ENCODE measurements at regions not wholly inside any gene's neighbourhood (a gene's known extent, or its start where the extent isn't known, plus 50 kb on each side); places are given as distances from the start of the nearest gene placed in this dataset.

GRCh38 chr2:53448591-53448990 lies 319.0 kb upstream of the CHAC2 start:
- Histone ChIP-seq H3K4me1 (no peaks in the 10 kb centered on the region), H3K36me3 (no peaks in the 10 kb centered on the region), H3K27me3 (no peaks in the 10 kb centered on the region), H3K4me3 (no peak overlapping the region), H3K9me3 (no peaks in the 10 kb centered on the region), H3K27ac (no peak overlapping the region)
- TF ChIP-seq, protein P1, sequence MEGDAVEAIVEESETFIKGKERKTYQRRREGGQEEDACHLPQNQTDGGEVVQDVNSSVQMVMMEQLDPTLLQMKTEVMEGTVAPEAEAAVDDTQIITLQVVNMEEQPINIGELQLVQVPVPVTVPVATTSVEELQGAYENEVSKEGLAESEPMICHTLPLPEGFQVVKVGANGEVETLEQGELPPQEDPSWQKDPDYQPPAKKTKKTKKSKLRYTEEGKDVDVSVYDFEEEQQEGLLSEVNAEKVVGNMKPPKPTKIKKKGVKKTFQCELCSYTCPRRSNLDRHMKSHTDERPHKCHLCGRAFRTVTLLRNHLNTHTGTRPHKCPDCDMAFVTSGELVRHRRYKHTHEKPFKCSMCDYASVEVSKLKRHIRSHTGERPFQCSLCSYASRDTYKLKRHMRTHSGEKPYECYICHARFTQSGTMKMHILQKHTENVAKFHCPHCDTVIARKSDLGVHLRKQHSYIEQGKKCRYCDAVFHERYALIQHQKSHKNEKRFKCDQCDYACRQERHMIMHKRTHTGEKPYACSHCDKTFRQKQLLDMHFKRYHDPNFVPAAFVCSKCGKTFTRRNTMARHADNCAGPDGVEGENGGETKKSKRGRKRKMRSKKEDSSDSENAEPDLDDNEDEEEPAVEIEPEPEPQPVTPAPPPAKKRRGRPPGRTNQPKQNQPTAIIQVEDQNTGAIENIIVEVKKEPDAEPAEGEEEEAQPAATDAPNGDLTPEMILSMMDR (IDR thresholded peaks at IDR 0.05): no peak
- intact Hi-C loops (cut with DNase I): no loop called here
- ATAC-seq (no peak), DNase-seq (no peak)

DNA sequence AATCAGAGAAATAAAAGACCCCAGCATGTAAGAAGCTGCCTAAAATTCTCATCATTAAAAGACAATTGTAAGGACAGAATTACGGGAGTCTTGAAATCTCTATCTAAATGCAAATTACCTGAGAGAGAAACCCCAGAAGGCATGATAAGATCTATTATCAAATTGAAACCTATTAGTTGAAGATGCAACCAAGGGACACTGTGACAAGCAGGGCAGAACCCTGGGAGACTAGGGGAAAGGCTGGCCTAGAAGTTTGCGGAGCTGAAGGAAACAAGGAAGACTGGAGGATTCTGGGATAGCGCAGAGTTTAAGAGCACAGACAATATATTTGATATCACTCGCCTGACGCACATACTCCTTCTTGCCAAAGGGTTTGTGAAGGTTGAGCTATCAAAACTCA lies 319.5 kb upstream of the CHAC2 start:
- intact Hi-C loops (cut with DNase I): no loop called here
- no peak for ATAC-seq

DNA sequence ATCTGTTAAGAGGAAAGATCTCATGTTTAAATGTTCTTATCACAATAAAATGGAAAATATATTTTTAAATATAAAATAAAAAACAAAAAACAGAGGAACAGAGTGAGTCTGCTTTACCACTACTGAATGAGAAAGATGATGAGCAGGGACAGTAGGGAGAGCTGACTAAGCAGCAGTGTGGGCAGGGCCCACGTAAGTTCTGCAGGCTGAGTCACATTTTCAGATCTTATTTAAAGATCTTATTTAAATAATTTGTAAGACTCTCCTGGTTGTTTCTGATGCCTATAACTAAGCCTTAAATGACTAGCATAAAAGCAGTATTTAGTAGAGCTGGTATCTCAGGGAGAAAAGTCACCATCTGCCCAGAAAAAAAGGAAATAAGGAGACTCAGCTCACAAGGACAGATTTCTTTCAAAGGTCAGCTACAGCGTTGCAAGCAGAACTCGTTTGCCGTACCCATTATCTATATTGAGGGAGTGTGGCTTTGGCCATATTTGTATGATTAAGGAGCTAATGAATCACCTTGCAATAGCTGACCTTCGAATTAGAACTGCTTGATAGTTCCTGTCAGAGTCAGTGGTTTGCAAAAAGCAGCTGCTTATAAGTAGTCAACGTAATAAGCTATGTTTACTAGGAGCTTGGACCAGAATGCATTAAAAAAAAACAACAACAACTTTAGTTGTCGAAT lies 322.1 kb upstream of the CHAC2 start:
- Histone ChIP-seq H3K4me3 (no peak overlapping the region), H3K36me3 (no peaks in the 10 kb centered on the region), H3K27me3 (no peaks in the 10 kb centered on the region), H3K4me1 (no peaks in the 10 kb centered on the region), H3K27ac (no peak overlapping the region), H3K9me3 (no peaks in the 10 kb centered on the region)
- TF ChIP-seq, protein P1 (IDR thresholded peaks at IDR 0.05): no peak
- no peak for ATAC-seq
- intact Hi-C loops (cut with DNase I): no loop called here
- no peak for DNase-seq

More for the DNA sequence above, 319.5 kb upstream of the CHAC2 start:
- no peak overlapping the region for H3K4me3 ChIP-seq
- H3K27ac ChIP-seq: no peak overlapping the region
- no peaks in the 10 kb centered on the region for H3K4me1 ChIP-seq
- no peaks in the 10 kb centered on the region for H3K9me3 ChIP-seq
- DNase-seq: no peak
- TF ChIP-seq, protein P1 (IDR thresholded peaks at IDR 0.05): no peak
- H3K27me3 ChIP-seq: no peaks in the 10 kb centered on the region
- H3K36me3 ChIP-seq: no peaks in the 10 kb centered on the region

- peak in 1 of 4 donors; percentile 54 for DNase-seq
- H3K4me3 ChIP-seq: no peak overlapping the region
- no peaks in the 10 kb centered on the region for H3K4me1 ChIP-seq
- no peaks in the 10 kb centered on the region for H3K36me3 ChIP-seq
- intact Hi-C loops (cut with DNase I): no loop called here
- no peak for ATAC-seq
- no peaks in the 10 kb centered on the region for H3K9me3 ChIP-seq
- no peaks in the 10 kb centered on the region for H3K27me3 ChIP-seq
- H3K27ac ChIP-seq: no peak overlapping the region
- TF ChIP-seq, protein P1 (IDR thresholded peaks at IDR 0.05): no peak
Observed at GRCh38 chr2:53442783-53443182, 324.8 kb upstream of the CHAC2 start.

DNA sequence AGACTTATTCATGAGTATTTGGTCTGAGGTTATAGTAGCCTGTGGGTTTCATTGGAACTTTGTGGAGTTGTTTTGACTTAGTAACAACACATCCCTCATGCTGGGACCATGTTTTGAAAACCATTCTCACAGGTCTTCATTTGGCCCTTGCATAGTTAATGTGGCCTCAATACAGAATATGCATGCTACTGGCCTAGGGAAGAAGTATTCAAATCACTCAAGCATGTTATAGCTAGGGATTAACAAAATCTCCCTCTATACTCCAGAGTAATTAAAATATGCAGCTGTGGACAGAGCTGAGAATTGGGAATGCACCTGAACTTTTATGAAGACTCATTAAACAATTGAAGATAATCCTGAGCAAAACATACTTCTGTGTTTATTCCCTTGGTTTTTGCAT lies 325.5 kb upstream of the CHAC2 start:
- Histone ChIP-seq H3K9me3 (no peaks in the 10 kb centered on the region), H3K27ac (no peak overlapping the region), H3K4me1 (no peaks in the 10 kb centered on the region), H3K27me3 (no peaks in the 10 kb centered on the region), H3K36me3 (no peaks in the 10 kb centered on the region), H3K4me3 (no peak overlapping the region)
- intact Hi-C loops (cut with DNase I): no loop called here
- TF ChIP-seq, protein P1 (IDR thresholded peaks at IDR 0.05): no peak
- ATAC-seq (no peak), DNase-seq (no peak)
